Activated naive CD8-positive, alpha-beta T cell treated with anti-CD3 and anti-CD28 coated beads, Interleukin-2, amount 10 ng/mL, durations not matched to agents 7 days and 5 days (primary cell): ENCODE measurements at regions not wholly inside any gene's neighbourhood (a gene's known extent, or its start where the extent isn't known, plus 50 kb on each side); places are given as distances from the start of the nearest gene placed in this dataset.

Source experiments
- ATAC-seq: fragments of 150-1000 bp; cut with Tn5 transposase; one replicate; pipeline ENCODE4 v1.10.0; 2021; ENCODE audit warnings: low read depth, moderate library complexity
- POLR2A ChIA-PET: fragments of 350-600 bp; sonication (Branson Sonifier 250); formaldehyde crosslinking; loops from one replicate; lab custom pipeline; 2021; ENCODE audit warnings: antibody characterized with exemption; lab: Charles Lee
- DNase-seq: peaks from one replicate; pipeline ENCODE4 v3.0.0; 2021
- H3K27ac Mint-ChIP-seq: one replicate; pipeline ENCODE4 v1.8.0; 2022; ENCODE audit warnings: mild to moderate bottlenecking, mixed read lengths
- H3K27me3 Mint-ChIP-seq: one replicate; pipeline ENCODE4 v1.8.0; 2022; ENCODE audit warnings: mild to moderate bottlenecking, moderate library complexity, mixed read lengths
- H3K36me3 Mint-ChIP-seq: one replicate; pipeline ENCODE4 v1.8.0; 2021; ENCODE audit warnings: mild to moderate bottlenecking, mixed read lengths
- H3K4me1 Mint-ChIP-seq: one replicate; pipeline ENCODE4 v1.8.0; 2021; ENCODE audit warnings: mixed read lengths
- H3K4me3 Mint-ChIP-seq: one replicate; pipeline ENCODE4 v1.8.0; 2022; ENCODE audit warnings: mild to moderate bottlenecking, moderate library complexity, mixed read lengths
- H3K9me3 Mint-ChIP-seq: one replicate; pipeline ENCODE4 v1.8.0; 2021; ENCODE audit warnings: mixed read lengths

GRCh38 chr15:46548989-46549388 lies 914.2 kb downstream of the SQOR start:
- H3K9me3 Mint-ChIP-seq = no peaks in the 10 kb centered on the region
- H3K36me3 Mint-ChIP-seq = no peaks in the 10 kb centered on the region
- ATAC-seq (no peak), DNase-seq (no peak)
- H3K27me3 Mint-ChIP-seq = no peaks in the 10 kb centered on the region
- no peak overlapping the region for H3K4me3 Mint-ChIP-seq
- POLR2A ChIA-PET = no interaction called here
- no peaks in the 10 kb centered on the region for H3K4me1 Mint-ChIP-seq
- no peak overlapping the region for H3K27ac Mint-ChIP-seq

DNA sequence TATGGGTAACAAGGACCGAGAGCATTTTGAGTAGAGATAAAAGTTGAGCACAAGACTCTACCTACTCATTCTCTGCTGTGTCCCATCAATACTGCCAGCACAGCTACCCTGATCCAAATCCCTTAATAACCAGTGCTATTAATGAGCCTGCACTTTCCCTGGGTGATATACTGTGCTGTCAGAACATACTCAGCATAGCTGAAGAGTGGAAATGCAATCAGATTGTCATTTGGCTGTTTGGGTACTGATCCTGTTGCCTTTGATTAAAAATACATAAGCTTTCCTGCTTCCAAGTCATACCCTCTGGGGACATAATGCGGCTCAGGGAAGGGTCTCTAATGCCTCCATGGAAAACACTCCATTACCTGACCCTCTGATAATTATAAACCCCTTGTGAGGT lies 917.5 kb downstream of the SQOR start:
- POLR2A ChIA-PET = no interaction called here
- Mint-ChIP-seq H3K27me3 (no peaks in the 10 kb centered on the region), H3K4me1 (no peaks in the 10 kb centered on the region), H3K9me3 (no peaks in the 10 kb centered on the region), H3K27ac (no peak overlapping the region), H3K4me3 (no peak overlapping the region), H3K36me3 (no peaks in the 10 kb centered on the region)
- DNase-seq = no peak
- no peak for ATAC-seq

- no peaks in the 10 kb centered on the region for H3K9me3 Mint-ChIP-seq
- ATAC-seq (no peak), DNase-seq (no peak)
- H3K36me3 Mint-ChIP-seq = no peaks in the 10 kb centered on the region
- H3K4me1 Mint-ChIP-seq = no peaks in the 10 kb centered on the region
- no peak overlapping the region for H3K4me3 Mint-ChIP-seq
- H3K27me3 Mint-ChIP-seq = no peaks in the 10 kb centered on the region
- POLR2A ChIA-PET = no interaction called here
- H3K27ac Mint-ChIP-seq = no peak overlapping the region
These were observed 920.7 kb downstream of the SQOR start for GRCh38 chr15:46555547-46555946.

GRCh38 chr15:46556010-46556409 lies 921.2 kb downstream of the SQOR start:
- DNase-seq = no peak
- Mint-ChIP-seq H3K4me1 (no peaks in the 10 kb centered on the region), H3K4me3 (no peak overlapping the region), H3K36me3 (no peaks in the 10 kb centered on the region), H3K27ac (no peak overlapping the region), H3K27me3 (no peaks in the 10 kb centered on the region), H3K9me3 (peaks cover 1% of the 10 kb centered on the region)
- POLR2A ChIA-PET = no interaction called here
- ATAC-seq = no peak

DNA sequence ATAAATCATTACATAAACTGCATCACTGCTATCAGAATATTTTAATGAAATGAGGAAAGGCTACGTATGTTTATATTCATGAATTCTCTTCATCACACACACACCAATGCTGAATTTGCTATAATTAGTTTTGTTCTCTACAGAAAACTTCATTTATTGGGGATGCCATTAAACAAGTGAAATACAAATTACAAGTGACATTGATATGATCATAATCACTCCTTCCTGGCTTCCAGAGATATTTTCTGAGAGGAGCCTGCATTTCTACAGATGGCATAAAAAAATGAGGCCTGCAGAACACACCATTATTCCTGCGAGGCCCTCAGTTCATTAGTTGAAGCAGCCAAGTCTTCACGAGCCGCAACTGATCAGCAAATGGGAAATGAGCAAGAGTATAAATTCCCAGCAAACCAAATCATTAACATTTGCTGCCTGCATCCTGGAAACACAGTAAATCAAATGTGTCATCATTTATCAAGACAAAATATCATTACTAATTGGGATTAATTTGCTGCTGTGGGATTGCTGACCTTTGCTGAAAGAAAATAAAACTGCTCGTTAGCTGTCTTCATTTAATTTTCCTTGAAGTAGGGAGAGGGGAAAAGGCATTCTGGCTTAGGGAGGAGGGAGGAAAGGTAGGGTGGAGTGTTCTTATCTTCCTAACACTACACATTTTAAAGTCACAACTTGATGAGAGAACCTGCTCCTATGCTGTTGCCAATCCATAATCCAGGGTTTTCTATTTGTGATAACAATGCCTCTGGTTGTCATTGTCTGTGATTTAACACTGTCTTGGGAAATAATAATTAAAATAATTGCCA lies 921.9 kb downstream of the SQOR start:
- Mint-ChIP-seq H3K27ac (no peak overlapping the region), H3K36me3 (no peaks in the 10 kb centered on the region), H3K27me3 (no peaks in the 10 kb centered on the region), H3K4me1 (no peaks in the 10 kb centered on the region), H3K9me3 (peaks cover 5% of the 10 kb centered on the region), H3K4me3 (no peak overlapping the region)
- no peak for ATAC-seq
- POLR2A ChIA-PET = no interaction called here
- no peak for DNase-seq

GRCh38 chr15:46567968-46568367 lies 933.1 kb downstream of the SQOR start:
- POLR2A ChIA-PET = no interaction called here
- no peak overlapping the region for H3K27ac Mint-ChIP-seq

GRCh38 chr15:46569781-46570180 lies 935.0 kb downstream of the SQOR start:
- H3K27ac Mint-ChIP-seq = no peak overlapping the region
- H3K4me3 Mint-ChIP-seq = no peak overlapping the region
- H3K27me3 Mint-ChIP-seq = no peaks in the 10 kb centered on the region
- H3K36me3 Mint-ChIP-seq = no peaks in the 10 kb centered on the region
- POLR2A ChIA-PET = no interaction called here
- H3K9me3 Mint-ChIP-seq = peaks cover 1% of the 10 kb centered on the region
- ATAC-seq = no peak
- DNase-seq = no peak
- no peaks in the 10 kb centered on the region for H3K4me1 Mint-ChIP-seq

More at GRCh38 chr15:46567968-46568367, 933.1 kb downstream of the SQOR start:
- peaks cover 2% of the 10 kb centered on the region for H3K9me3 Mint-ChIP-seq
- H3K36me3 Mint-ChIP-seq = no peaks in the 10 kb centered on the region
- no peak for ATAC-seq
- no peaks in the 10 kb centered on the region for H3K27me3 Mint-ChIP-seq
- H3K4me3 Mint-ChIP-seq = no peak overlapping the region
- DNase-seq = no peak
- no peaks in the 10 kb centered on the region for H3K4me1 Mint-ChIP-seq

- Mint-ChIP-seq H3K36me3 (no peaks in the 10 kb centered on the region), H3K4me1 (no peaks in the 10 kb centered on the region), H3K27me3 (no peaks in the 10 kb centered on the region), H3K9me3 (peaks cover 5% of the 10 kb centered on the region), H3K27ac (no peak overlapping the region), H3K4me3 (no peak overlapping the region)
- POLR2A ChIA-PET = no interaction called here
- DNase-seq = no peak
- no peak for ATAC-seq
These were observed 942.0 kb downstream of the SQOR start for GRCh38 chr15:46576646-46577395.

- Mint-ChIP-seq H3K27me3 (no peaks in the 10 kb centered on the region), H3K36me3 (no peaks in the 10 kb centered on the region), H3K4me3 (no peak overlapping the region), H3K9me3 (peaks cover 5% of the 10 kb centered on the region), H3K4me1 (no peaks in the 10 kb centered on the region), H3K27ac (no peak overlapping the region)
- no peak for ATAC-seq
- POLR2A ChIA-PET = no interaction called here
- no peak for DNase-seq
These were observed 942.9 kb downstream of the SQOR start for GRCh38 chr15:46577767-46578166.

GRCh38 chr15:46580487-46580886 lies 945.7 kb downstream of the SQOR start:
- POLR2A ChIA-PET = no interaction called here
- Mint-ChIP-seq H3K27ac (no peak overlapping the region), H3K36me3 (no peaks in the 10 kb centered on the region), H3K9me3 (peaks cover 3% of the 10 kb centered on the region), H3K4me3 (no peak overlapping the region), H3K27me3 (no peaks in the 10 kb centered on the region), H3K4me1 (no peaks in the 10 kb centered on the region)
- ATAC-seq = no peak
- no peak for DNase-seq

DNA sequence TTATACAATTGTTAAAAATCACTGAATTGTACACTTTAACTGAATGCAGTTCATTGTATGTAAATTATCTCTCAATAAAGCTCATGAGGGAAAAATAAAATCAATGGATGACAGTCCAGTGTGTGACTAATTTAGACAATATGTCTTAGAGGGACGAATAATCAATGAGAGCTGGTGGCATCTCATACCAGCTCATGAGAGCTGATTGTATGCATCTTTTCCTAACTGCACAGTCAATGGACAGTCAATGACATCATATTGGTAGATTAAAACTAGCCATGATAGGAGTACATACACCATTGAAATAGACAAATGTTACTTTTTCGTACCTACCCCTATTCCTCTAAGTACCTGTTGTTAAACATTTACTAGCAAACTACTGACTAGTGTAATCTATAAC lies 946.1 kb downstream of the SQOR start:
- no peaks in the 10 kb centered on the region for H3K27me3 Mint-ChIP-seq
- H3K9me3 Mint-ChIP-seq = peaks cover 3% of the 10 kb centered on the region
- H3K27ac Mint-ChIP-seq = no peak overlapping the region
- DNase-seq = no peak
- POLR2A ChIA-PET = no interaction called here
- H3K4me1 Mint-ChIP-seq = no peaks in the 10 kb centered on the region
- no peaks in the 10 kb centered on the region for H3K36me3 Mint-ChIP-seq
- ATAC-seq = no peak
- H3K4me3 Mint-ChIP-seq = no peak overlapping the region

DNA sequence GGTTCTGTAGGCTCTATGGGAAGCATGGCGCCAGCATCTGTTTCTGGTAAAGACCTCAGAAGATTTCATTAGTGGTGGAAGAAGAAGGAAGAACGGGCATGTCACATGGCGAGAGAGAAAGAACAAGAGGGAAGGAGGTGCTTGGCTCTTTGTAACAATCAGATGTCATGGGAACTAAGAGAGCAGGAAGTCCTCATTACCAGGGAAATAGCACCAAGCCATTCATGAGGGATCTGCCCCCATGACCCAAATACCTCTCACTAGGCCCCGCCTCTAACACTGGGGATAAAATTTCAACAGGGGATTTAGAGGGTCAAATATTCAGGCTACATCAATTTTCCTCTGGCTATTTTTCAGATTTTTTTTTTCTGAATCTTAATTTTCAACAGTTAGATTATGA lies 954.3 kb downstream of the SQOR start:
- H3K4me3 Mint-ChIP-seq = no peak overlapping the region
- H3K27ac Mint-ChIP-seq = no peak overlapping the region
- H3K36me3 Mint-ChIP-seq = no peaks in the 10 kb centered on the region
- POLR2A ChIA-PET = no interaction called here
- H3K4me1 Mint-ChIP-seq = no peaks in the 10 kb centered on the region
- ATAC-seq (no peak), DNase-seq (no peak)
- no peaks in the 10 kb centered on the region for H3K27me3 Mint-ChIP-seq
- H3K9me3 Mint-ChIP-seq = peaks cover 9% of the 10 kb centered on the region

GRCh38 chr15:46591462-46591861 lies 956.6 kb downstream of the SQOR start:
- H3K4me3 Mint-ChIP-seq = no peak overlapping the region
- no peak for ATAC-seq
- no peaks in the 10 kb centered on the region for H3K4me1 Mint-ChIP-seq
- peaks cover 9% of the 10 kb centered on the region for H3K9me3 Mint-ChIP-seq
- H3K27ac Mint-ChIP-seq = no peak overlapping the region
- H3K36me3 Mint-ChIP-seq = no peaks in the 10 kb centered on the region
- no peak for DNase-seq
- no peaks in the 10 kb centered on the region for H3K27me3 Mint-ChIP-seq
- POLR2A ChIA-PET = no interaction called here

DNA sequence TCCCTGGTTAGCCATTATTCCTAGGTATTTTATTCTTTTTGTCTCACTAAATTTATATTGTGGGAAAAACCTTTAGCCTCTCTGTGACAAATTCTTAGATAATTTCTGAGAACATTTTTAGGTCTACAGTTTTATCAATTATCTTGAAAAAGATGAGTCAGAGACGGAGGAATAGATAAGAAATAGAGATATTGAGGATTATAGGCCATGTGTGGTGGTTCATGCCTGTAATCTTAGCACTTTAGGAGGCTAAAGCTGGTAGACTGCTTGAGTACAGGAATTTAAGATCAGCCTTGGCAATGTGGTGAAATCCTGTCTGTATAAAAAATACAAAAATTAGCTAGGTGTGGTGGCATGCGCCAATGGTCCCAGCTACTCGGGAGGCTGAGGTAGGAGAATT lies 960.2 kb downstream of the SQOR start:
- Mint-ChIP-seq H3K4me3 (no peak overlapping the region), H3K27me3 (no peaks in the 10 kb centered on the region), H3K36me3 (no peaks in the 10 kb centered on the region), H3K27ac (no peak overlapping the region), H3K9me3 (peaks cover 7% of the 10 kb centered on the region), H3K4me1 (no peaks in the 10 kb centered on the region)
- no peak for ATAC-seq
- POLR2A ChIA-PET = no interaction called here
- DNase-seq = no peak
